Neural cell (in vitro differentiated cells): ENCODE measurements at regions not wholly inside any gene's neighbourhood (a gene's known extent, or its start where the extent isn't known, plus 50 kb on each side); places are given as distances from the start of the nearest gene placed in this dataset.

Source experiments
- H2AFZ ChIP-seq: fragments of 200-600, 300-800 bp; sonication (generic), shearing (Covaris generic); 2 replicates; pipeline ENCODE4 v1.6.0; 2014; ENCODE audit warnings: low read depth, mild to moderate bottlenecking, antibody characterized with exemption, low read length, moderate library complexity
- H3F3A ChIP-seq: fragments of 200-600 bp; shearing (Covaris generic); 2 replicates; pipeline ENCODE4 v1.6.1; 2016; ENCODE audit warnings: mild to moderate bottlenecking, moderate library complexity, mixed read lengths, antibody characterized with exemption, low read length; ENCODE audit not compliant: insufficient read depth, poor library complexity, severe bottlenecking
- H3K27ac ChIP-seq: fragments of 200-600, 300-800 bp; sonication (generic), shearing (Covaris generic); 2 replicates; pipeline ENCODE4 v1.5.1; 2014; ENCODE audit warnings: mild to moderate bottlenecking, low read length, moderate library complexity
- H3K27me3 ChIP-seq: fragments of 300-800, 200-600 bp; sonication (generic), shearing (Covaris generic); 2 replicates; pipeline ENCODE4 v1.6.0; 2014; ENCODE audit warnings: mild to moderate bottlenecking, low read depth, low read length, moderate library complexity; ENCODE audit not compliant: insufficient read depth
- H3K36me3 ChIP-seq: fragments of 300-800, 200-600 bp; sonication (generic), shearing (Covaris generic); 2 replicates; pipeline ENCODE4 v1.5.1; 2014; ENCODE audit warnings: mild to moderate bottlenecking, antibody characterized with exemption, low read length, moderate library complexity; ENCODE audit not compliant: insufficient read depth
- H3K4me2 ChIP-seq: fragments of 300-800, 200-600 bp; sonication (generic), shearing (Covaris generic); 2 replicates; pipeline ENCODE4 v1.6.0; 2014; ENCODE audit warnings: mild to moderate bottlenecking, low read length
- H3K4me3 ChIP-seq: fragments of 300-800, 200-600 bp; sonication (generic), shearing (Covaris generic); 2 replicates; pipeline ENCODE4 v1.5.1; 2014; ENCODE audit warnings: mild to moderate bottlenecking, low read length, moderate library complexity
- H3K79me2 ChIP-seq: fragments of 200-600 bp; shearing (Covaris generic); replicated peaks from 2 replicates; pipeline ENCODE4 v1.6.0; 2014; ENCODE audit warnings: mild to moderate bottlenecking, low read length, moderate library complexity; ENCODE audit not compliant: insufficient read depth
- H3K9ac ChIP-seq: fragments of 300-800, 200-600 bp; sonication (generic), shearing (Covaris generic); 2 replicates; pipeline ENCODE4 v1.6.1; 2016; ENCODE audit warnings: mild to moderate bottlenecking, low read length, mixed read lengths
- H3K9me2 ChIP-seq: fragments of 200-600 bp; shearing (Covaris generic); 2 replicates; pipeline ENCODE4 v1.6.1; 2016; ENCODE audit warnings: mild to moderate bottlenecking, low read length, mixed read lengths; ENCODE audit not compliant: insufficient read depth
- H3K9me3 ChIP-seq: fragments of 200-600, 300-800 bp; sonication (generic), shearing (Covaris generic); 2 replicates; pipeline ENCODE4 v1.6.1; 2016; ENCODE audit warnings: mild to moderate bottlenecking, mixed run types, low read length, moderate library complexity, mixed read lengths
- H4K20me1 ChIP-seq: fragments of 200-600 bp; shearing (Covaris generic); 2 replicates; pipeline ENCODE4 v1.6.1; 2016; ENCODE audit warnings: mild to moderate bottlenecking, mixed run types; ENCODE audit not compliant: insufficient read depth
- CTCF ChIP-seq: fragments of 450-650 bp; IDR thresholded peaks from 2 replicates; pipeline ENCODE4 v1.5.1; 2014; ENCODE audit warnings: antibody characterized with exemption, mild to moderate bottlenecking, moderate library complexity; ENCODE audit not compliant: poor library complexity, severe bottlenecking
- EP300 ChIP-seq: fragments of 450-650 bp; conservative IDR thresholded peaks from 2 replicates; pipeline ENCODE4 v1.6.1; 2014; ENCODE audit warnings: antibody characterized with exemption, mild to moderate bottlenecking, moderate library complexity; ENCODE audit not compliant: poor library complexity, severe bottlenecking
- EZH2 ChIP-seq: fragments of 200-600, 300-800 bp; shearing (Covaris generic), sonication (generic); IDR thresholded peaks from 2 replicates; pipeline ENCODE4 v1.6.1; 2014; ENCODE audit warnings: antibody characterized with exemption, low read length, borderline replicate concordance, mild to moderate bottlenecking; ENCODE audit not compliant: insufficient read depth, poor library complexity, severe bottlenecking
- MXI1 ChIP-seq: fragments of 450-650 bp; conservative IDR thresholded peaks from 2 replicates; pipeline ENCODE4 v1.6.1; 2014; ENCODE audit warnings: antibody characterized with exemption, mild to moderate bottlenecking; ENCODE audit not compliant: poor library complexity, severe bottlenecking
- POLR2AphosphoS5 ChIP-seq: IDR thresholded peaks from 2 replicates; pipeline ENCODE4 v1.6.1; 2012
- RAD21 ChIP-seq: fragments of 450-650 bp; conservative IDR thresholded peaks from 2 replicates; pipeline ENCODE4 v1.6.1; 2014; ENCODE audit warnings: antibody characterized with exemption, mild to moderate bottlenecking, moderate library complexity
- REST ChIP-seq: IDR thresholded peaks from 2 replicates; pipeline ENCODE4 v1.6.1; 2012; ENCODE audit warnings: borderline replicate concordance
- SMC3 ChIP-seq: fragments of 450-650 bp; conservative IDR thresholded peaks from 2 replicates; pipeline ENCODE4 v1.6.1; 2014; ENCODE audit warnings: antibody characterized with exemption, mild to moderate bottlenecking, moderate library complexity; ENCODE audit not compliant: poor library complexity
- TAF1 ChIP-seq: IDR thresholded peaks from 2 replicates; pipeline ENCODE4 v1.6.1; 2012; ENCODE audit warnings: low read depth

GRCh38 chr7:33729726-33730125 is 175.6 kb upstream of the BMPER start:
- no peak overlapping the region for H2AFZ ChIP-seq
- H4K20me1 ChIP-seq = no peaks in the 10 kb centered on the region
- H3K9me3 ChIP-seq = no peaks in the 10 kb centered on the region
- H3K9ac ChIP-seq = no peak overlapping the region
- no peaks in the 10 kb centered on the region for H3F3A ChIP-seq
- no peak for TF ChIP-seq MXI1
- TF ChIP-seq EZH2 = no peak
- TF ChIP-seq RAD21 = no peak
- TF ChIP-seq REST = no peak
- TF ChIP-seq CTCF = no peak
- no peak for TF ChIP-seq SMC3
- no peak for TF ChIP-seq POLR2AphosphoS5
- no peak for TF ChIP-seq TAF1
- no peak for TF ChIP-seq EP300
- H3K27ac ChIP-seq = no peak overlapping the region
- H3K79me2 ChIP-seq = no peaks in the 10 kb centered on the region
- no peaks in the 10 kb centered on the region for H3K27me3 ChIP-seq
- H3K36me3 ChIP-seq = no peaks in the 10 kb centered on the region
- no peak overlapping the region for H3K4me3 ChIP-seq
- H3K9me2 ChIP-seq = no peaks in the 10 kb centered on the region
- H3K4me2 ChIP-seq = no peak overlapping the region

- Histone ChIP-seq H3K79me2 (no peaks in the 10 kb centered on the region), H3K9me2 (no peaks in the 10 kb centered on the region), H3K36me3 (no peaks in the 10 kb centered on the region), H3K4me2 (no peak overlapping the region), H4K20me1 (no peaks in the 10 kb centered on the region), H3F3A (no peaks in the 10 kb centered on the region), H3K9me3 (no peaks in the 10 kb centered on the region), H2AFZ (no peak overlapping the region), H3K27me3 (no peaks in the 10 kb centered on the region), H3K9ac (no peak overlapping the region), H3K27ac (no peak overlapping the region), H3K4me3 (no peak overlapping the region)
- TF ChIP-seq POLR2AphosphoS5 (no peak), RAD21 (no peak), CTCF (no peak), EP300 (no peak), SMC3 (no peak), MXI1 (no peak), EZH2 (no peak), TAF1 (no peak), REST (no peak)
Measured at GRCh38 chr7:33730958-33731357, 174.4 kb upstream of the BMPER start.
